HCT116 (cell line): ENCODE measurements at regions not wholly inside any gene's neighbourhood (a gene's known extent, or its start where the extent isn't known, plus 50 kb on each side); places are given as distances from the start of the nearest gene placed in this dataset.

ENCODE experiments used
- ATAC-seq: fragments of 200-7000 bp; cut with Tn5 transposase; 2 replicates; pipeline ENCODE4 v1.9.1; 2020; ENCODE audit warnings: mild to moderate bottlenecking, moderate library complexity
- BruUV-seq: library from RNA; stranded (reverse); fragments of 400-500 nt; replicated peaks from 2 replicates; lab custom pipeline; 2021; lab: Mats Ljungman, UMichigan
- CTCF ChIA-PET: fragments of 300-600 bp; sonication (Branson Sonifier 250); formaldehyde crosslinking; loops from one replicate; lab custom pipeline; 2021; ENCODE audit warnings: antibody characterized with exemption; lab: Charles Lee
- POLR2A ChIA-PET: fragments of 300-600, 350-600 bp; sonication (Branson Sonifier 250); formaldehyde crosslinking; loops from one replicate; lab custom pipeline; 2021; ENCODE audit warnings: antibody characterized with exemption; lab: Charles Lee
- RAD21 ChIA-PET, 2 experiments: fragments of 300-600 bp; sonication (Branson Sonifier 250); formaldehyde crosslinking; loops; one replicate each; lab custom pipeline; 2023; ENCODE audit warnings: low total read pairs in 2 of 2; ENCODE audit not compliant: uncharacterized antibody in 2 of 2, unreplicated experiment in 2 of 2, low non-redundant PET in 1 of 2; lab: Charles Lee
- DNase-seq: peaks from one replicate; pipeline ENCODE4 v3.0.0-alpha.2; 2010; ENCODE audit warnings: low read depth, low spot score
- H2AFZ ChIP-seq: fragments of 200-600 bp; shearing (Covaris generic), sonication (generic); 2 replicates; pipeline ENCODE4 v1.6.1; 2017; ENCODE audit warnings: low read depth, mixed run types, mixed read lengths, antibody characterized with exemption, low read length; ENCODE audit not compliant: poor library complexity, severe bottlenecking
- H3K27ac ChIP-seq: 2 replicates; pipeline ENCODE4 v1.5.1; 2012; ENCODE audit warnings: low read depth, low read length
- H3K27me3 ChIP-seq: fragments of 200-600 bp; sonication (generic); 2 replicates; pipeline ENCODE4 v1.6.1; 2016; ENCODE audit warnings: mixed run types, low read length, mixed read lengths; ENCODE audit not compliant: insufficient read depth
- H3K36me3 ChIP-seq, 2 experiments: fragments of 200-500 bp in 1 of 2; fragments of 200-600 bp in 1 of 2; sonication (Bioruptor generic) in 1 of 2; sonication (generic) in 1 of 2; 2 replicates each; pipeline versions ENCODE4 v1.5.1 to v1.6.1; 2014 to 2016; ENCODE audit warnings: low read length in 2 of 2, inconsistent platforms in 1 of 2, mixed read lengths in 1 of 2, mixed run types in 1 of 2; ENCODE audit not compliant: insufficient read depth in 2 of 2, control insufficient read depth in 1 of 2
- H3K4me1 ChIP-seq, 2 experiments: fragments of 200-600 bp in 1 of 2; sonication (generic) in 1 of 2; 2 replicates each; pipeline versions ENCODE4 v1.5.1 to v1.6.1; 2012 to 2017; ENCODE audit warnings: low read length in 2 of 2, inconsistent platforms in 1 of 2, mild to moderate bottlenecking in 1 of 2, mixed read lengths in 1 of 2, mixed run types in 1 of 2, moderate library complexity in 1 of 2; ENCODE audit not compliant: insufficient read depth in 2 of 2, control insufficient read depth in 1 of 2
- H3K4me2 ChIP-seq: fragments of 200-600 bp; sonication (generic); 2 replicates; pipeline ENCODE4 v1.6.1; 2017; ENCODE audit warnings: mixed run types, low read length, mixed read lengths
- H3K4me3 ChIP-seq, 2 experiments: fragments of 200-600 bp in 1 of 2; sonication (generic) in 1 of 2; replicated peaks in 1 of 2; 2 replicates each; pipeline ENCODE4 v1.5.1; 2011 to 2016; ENCODE audit warnings: low read length in 2 of 2, control low read depth in 1 of 2, low read depth in 1 of 2, mild to moderate bottlenecking in 1 of 2, mixed read lengths in 1 of 2, mixed run types in 1 of 2
- H3K79me2 ChIP-seq: fragments of 200-600 bp; sonication (generic); 2 replicates; pipeline ENCODE4 v1.6.1; 2017; ENCODE audit warnings: mild to moderate bottlenecking, mixed run types, low read length, moderate library complexity, mixed read lengths; ENCODE audit not compliant: insufficient read depth
- H3K9ac ChIP-seq: fragments of 200-600 bp; sonication (generic); 2 replicates; pipeline ENCODE4 v1.6.1; 2016; ENCODE audit warnings: low read length, mixed read lengths
- H3K9me2 ChIP-seq: fragments of 200-600 bp; sonication (generic), shearing (Covaris generic); 2 replicates; pipeline ENCODE4 v1.6.1; 2017; ENCODE audit warnings: mixed run types, mild to moderate bottlenecking, moderate library complexity; ENCODE audit not compliant: insufficient read depth
- H3K9me3 ChIP-seq, 2 experiments: fragments of 200-500 bp in 1 of 2; fragments of 200-600 bp in 1 of 2; sonication (Bioruptor generic) in 1 of 2; sonication (generic) in 1 of 2; 2 replicates each; pipeline ENCODE4 v1.6.1; 2014 to 2017; ENCODE audit warnings: low read length in 2 of 2, mixed read lengths in 2 of 2, inconsistent platforms in 1 of 2, low read depth in 1 of 2, mild to moderate bottlenecking in 1 of 2, mixed run types in 1 of 2, moderate library complexity in 1 of 2; ENCODE audit not compliant: control insufficient read depth in 1 of 2, insufficient read depth in 1 of 2
- H4K20me1 ChIP-seq: fragments of 200-600 bp; sonication (generic), shearing (Covaris generic); 2 replicates; pipeline ENCODE4 v1.6.1; 2017; ENCODE audit warnings: mixed run types, mild to moderate bottlenecking, moderate library complexity; ENCODE audit not compliant: insufficient read depth
- EGR1 ChIP-seq: IDR thresholded peaks from 2 replicates; pipeline ENCODE4 v1.6.1; 2012; ENCODE audit warnings: low read depth
- RAD21 ChIP-seq: IDR thresholded peaks from 2 replicates; pipeline ENCODE4 v1.6.1; 2012; ENCODE audit warnings: low read depth, mild to moderate bottlenecking
- SP1 ChIP-seq: IDR thresholded peaks from 2 replicates; pipeline ENCODE4 v1.6.1; 2012; ENCODE audit warnings: low read depth
- YY1 ChIP-seq: IDR thresholded peaks from 2 replicates; pipeline ENCODE4 v1.6.1; 2011; ENCODE audit warnings: low read length, low read depth, moderate library complexity, mild to moderate bottlenecking; ENCODE audit not compliant: insufficient replicate concordance; ENCODE audit errors: extremely low read depth
- ZNF274 ChIP-seq: fragments of 200-500 bp; sonication (Bioruptor generic); IDR thresholded peaks from 2 replicates; pipeline ENCODE4 v1.6.1; 2014; ENCODE audit warnings: mild to moderate bottlenecking, low read depth, low read length, inconsistent platforms
- intact Hi-C: fragments of 100-400 bp; cut with micrococcal nuclease; formaldehyde crosslinking; loops from 2 replicates; pipeline ENCODE4 v1.10.0; 2022
- TF ChIP-seq, protein P1 (sequence below): IDR thresholded peaks from 2 replicates; pipeline ENCODE4 v1.6.1; 2012; ENCODE audit warnings: low read depth
- TF ChIP-seq, protein P2 (sequence below), 3 experiments: fragments of 200-600 bp in 1 of 3; sonication (generic) in 1 of 3; IDR thresholded peaks in 2 of 3; conservative IDR thresholded peaks in 1 of 3; 2 replicates each; pipeline ENCODE4 v1.5.1; 2012 to 2017; ENCODE audit warnings: low read depth in 2 of 3, low read length in 2 of 3, antibody characterized with exemption in 1 of 3, borderline replicate concordance in 1 of 3, control low read depth in 1 of 3, mild to moderate bottlenecking in 1 of 3, mixed read lengths in 1 of 3, mixed run types in 1 of 3, moderate library complexity in 1 of 3; ENCODE audit not compliant: insufficient read depth in 1 of 3
- TF ChIP-seq, protein P3 (sequence below): IDR thresholded peaks from 2 replicates; pipeline ENCODE4 v1.6.1; 2011; ENCODE audit warnings: mild to moderate bottlenecking, low read length, moderate library complexity; ENCODE audit not compliant: insufficient replicate concordance; ENCODE audit errors: extremely low read depth

DNA sequence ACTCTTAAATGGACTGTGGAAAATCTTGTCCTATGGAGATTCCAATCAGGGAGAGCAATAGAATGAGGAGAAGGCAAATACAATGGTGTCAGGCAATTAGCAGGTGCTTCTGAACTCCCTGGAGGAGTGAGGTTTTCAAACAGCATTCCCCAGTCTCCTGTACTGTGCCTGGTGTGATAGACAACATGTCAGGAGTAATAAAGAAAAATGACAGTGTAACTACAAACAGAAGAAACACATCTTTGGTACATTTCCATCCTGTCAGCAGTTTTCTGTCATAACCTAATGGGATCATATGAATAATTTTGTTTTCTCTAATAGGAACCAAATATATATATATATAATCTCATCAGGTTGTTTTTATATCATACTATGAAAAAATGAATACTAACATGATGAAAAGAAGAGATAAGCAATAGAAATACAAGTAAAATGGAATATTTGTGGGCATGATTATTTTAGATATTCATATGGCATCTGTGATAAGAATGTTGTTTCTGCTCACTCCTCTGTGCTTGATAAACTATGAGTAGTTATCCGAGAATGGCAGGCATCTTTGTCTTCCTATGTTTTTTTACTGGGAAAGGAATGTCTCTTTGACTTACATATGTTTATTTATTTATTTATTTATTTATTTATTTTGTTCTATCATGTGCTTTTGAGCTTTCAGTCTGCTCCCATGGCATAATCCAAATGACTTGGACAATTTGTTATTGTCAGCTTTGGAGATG is 441.7 kb downstream of the TXNL1 start:
- no TSS peak for BruUV-seq
- RAD21 ChIA-PET, result no interaction called here

DNA sequence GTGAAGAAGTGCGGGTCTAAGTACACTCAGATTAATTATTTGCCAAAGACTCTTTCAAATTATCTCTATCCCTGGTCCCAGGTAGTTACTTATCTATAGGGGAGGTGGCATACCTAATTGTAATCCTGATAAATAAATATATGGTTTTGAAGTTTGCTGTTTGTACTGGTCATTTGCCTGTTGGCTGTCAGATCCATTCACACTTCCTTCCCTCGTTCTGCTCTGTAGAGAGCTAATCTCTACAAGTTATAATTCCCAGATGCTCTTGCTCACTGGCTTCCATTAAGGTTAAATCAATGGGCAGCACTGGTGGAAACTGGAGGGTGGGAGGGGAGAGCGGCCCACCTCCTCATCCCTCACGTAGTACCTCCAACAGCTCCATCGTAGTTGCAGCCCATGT is 447.1 kb downstream of the TXNL1 start:
- Histone ChIP-seq H4K20me1 (no peaks in the 10 kb centered on the region), H3K9me3 (peaks cover 0 to 4% of the 10 kb centered on the region in 2 experiments; a peak in 2 of 4 replicates), H3K27ac (no peak overlapping the region), H3K9ac (no peak overlapping the region), H3K27me3 (no peaks in the 10 kb centered on the region), H3K4me1 (no peaks in the 10 kb centered on the region), H3K4me3 (no peak overlapping the region), H2AFZ (no peak overlapping the region), H3K9me2 (no peaks in the 10 kb centered on the region), H3K36me3 (no peaks in the 10 kb centered on the region), H3K79me2 (no peaks in the 10 kb centered on the region), H3K4me2 (no peak overlapping the region)
- CTCF ChIA-PET, result no interaction called here
- no TSS peak for BruUV-seq
- DNase-seq, result no peak
- POLR2A ChIA-PET, result no interaction called here
- intact Hi-C loops, result no loop called here
- ATAC-seq, result no peak
- RAD21 ChIA-PET, result no interaction called here
- TF ChIP-seq YY1 (no peak), RAD21 (no peak), ZNF274 (no peak), SP1 (no peak)
- TF ChIP-seq, protein P1, sequence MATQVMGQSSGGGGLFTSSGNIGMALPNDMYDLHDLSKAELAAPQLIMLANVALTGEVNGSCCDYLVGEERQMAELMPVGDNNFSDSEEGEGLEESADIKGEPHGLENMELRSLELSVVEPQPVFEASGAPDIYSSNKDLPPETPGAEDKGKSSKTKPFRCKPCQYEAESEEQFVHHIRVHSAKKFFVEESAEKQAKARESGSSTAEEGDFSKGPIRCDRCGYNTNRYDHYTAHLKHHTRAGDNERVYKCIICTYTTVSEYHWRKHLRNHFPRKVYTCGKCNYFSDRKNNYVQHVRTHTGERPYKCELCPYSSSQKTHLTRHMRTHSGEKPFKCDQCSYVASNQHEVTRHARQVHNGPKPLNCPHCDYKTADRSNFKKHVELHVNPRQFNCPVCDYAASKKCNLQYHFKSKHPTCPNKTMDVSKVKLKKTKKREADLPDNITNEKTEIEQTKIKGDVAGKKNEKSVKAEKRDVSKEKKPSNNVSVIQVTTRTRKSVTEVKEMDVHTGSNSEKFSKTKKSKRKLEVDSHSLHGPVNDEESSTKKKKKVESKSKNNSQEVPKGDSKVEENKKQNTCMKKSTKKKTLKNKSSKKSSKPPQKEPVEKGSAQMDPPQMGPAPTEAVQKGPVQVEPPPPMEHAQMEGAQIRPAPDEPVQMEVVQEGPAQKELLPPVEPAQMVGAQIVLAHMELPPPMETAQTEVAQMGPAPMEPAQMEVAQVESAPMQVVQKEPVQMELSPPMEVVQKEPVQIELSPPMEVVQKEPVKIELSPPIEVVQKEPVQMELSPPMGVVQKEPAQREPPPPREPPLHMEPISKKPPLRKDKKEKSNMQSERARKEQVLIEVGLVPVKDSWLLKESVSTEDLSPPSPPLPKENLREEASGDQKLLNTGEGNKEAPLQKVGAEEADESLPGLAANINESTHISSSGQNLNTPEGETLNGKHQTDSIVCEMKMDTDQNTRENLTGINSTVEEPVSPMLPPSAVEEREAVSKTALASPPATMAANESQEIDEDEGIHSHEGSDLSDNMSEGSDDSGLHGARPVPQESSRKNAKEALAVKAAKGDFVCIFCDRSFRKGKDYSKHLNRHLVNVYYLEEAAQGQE, result no peak
- TF ChIP-seq, protein P2, sequence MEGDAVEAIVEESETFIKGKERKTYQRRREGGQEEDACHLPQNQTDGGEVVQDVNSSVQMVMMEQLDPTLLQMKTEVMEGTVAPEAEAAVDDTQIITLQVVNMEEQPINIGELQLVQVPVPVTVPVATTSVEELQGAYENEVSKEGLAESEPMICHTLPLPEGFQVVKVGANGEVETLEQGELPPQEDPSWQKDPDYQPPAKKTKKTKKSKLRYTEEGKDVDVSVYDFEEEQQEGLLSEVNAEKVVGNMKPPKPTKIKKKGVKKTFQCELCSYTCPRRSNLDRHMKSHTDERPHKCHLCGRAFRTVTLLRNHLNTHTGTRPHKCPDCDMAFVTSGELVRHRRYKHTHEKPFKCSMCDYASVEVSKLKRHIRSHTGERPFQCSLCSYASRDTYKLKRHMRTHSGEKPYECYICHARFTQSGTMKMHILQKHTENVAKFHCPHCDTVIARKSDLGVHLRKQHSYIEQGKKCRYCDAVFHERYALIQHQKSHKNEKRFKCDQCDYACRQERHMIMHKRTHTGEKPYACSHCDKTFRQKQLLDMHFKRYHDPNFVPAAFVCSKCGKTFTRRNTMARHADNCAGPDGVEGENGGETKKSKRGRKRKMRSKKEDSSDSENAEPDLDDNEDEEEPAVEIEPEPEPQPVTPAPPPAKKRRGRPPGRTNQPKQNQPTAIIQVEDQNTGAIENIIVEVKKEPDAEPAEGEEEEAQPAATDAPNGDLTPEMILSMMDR (IDR thresholded peaks at IDR 0.05 in 2 of 3, conservative IDR thresholded peaks at IDR 0.05 in 1 of 3; ENCODE audit: borderline replicate concordance in 1 of 3, insufficient read depth in 1 of 3, low read depth in 2 of 3, low read length in 2 of 3), result no peak

More for the DNA sequence above, 441.7 kb downstream of the TXNL1 start:
- no peak overlapping the region for H2AFZ ChIP-seq
- H3K27ac ChIP-seq, result no peak overlapping the region
- intact Hi-C loops, result no loop called here
- H3K27me3 ChIP-seq, result no peaks in the 10 kb centered on the region
- no peaks in the 10 kb centered on the region for H3K36me3 ChIP-seq
- ATAC-seq (no peak), DNase-seq (no peak)
- ChIA-PET CTCF (no interaction called here), POLR2A (no interaction called here)
- no peak for TF ChIP-seq EGR1
- TF ChIP-seq, protein P3, sequence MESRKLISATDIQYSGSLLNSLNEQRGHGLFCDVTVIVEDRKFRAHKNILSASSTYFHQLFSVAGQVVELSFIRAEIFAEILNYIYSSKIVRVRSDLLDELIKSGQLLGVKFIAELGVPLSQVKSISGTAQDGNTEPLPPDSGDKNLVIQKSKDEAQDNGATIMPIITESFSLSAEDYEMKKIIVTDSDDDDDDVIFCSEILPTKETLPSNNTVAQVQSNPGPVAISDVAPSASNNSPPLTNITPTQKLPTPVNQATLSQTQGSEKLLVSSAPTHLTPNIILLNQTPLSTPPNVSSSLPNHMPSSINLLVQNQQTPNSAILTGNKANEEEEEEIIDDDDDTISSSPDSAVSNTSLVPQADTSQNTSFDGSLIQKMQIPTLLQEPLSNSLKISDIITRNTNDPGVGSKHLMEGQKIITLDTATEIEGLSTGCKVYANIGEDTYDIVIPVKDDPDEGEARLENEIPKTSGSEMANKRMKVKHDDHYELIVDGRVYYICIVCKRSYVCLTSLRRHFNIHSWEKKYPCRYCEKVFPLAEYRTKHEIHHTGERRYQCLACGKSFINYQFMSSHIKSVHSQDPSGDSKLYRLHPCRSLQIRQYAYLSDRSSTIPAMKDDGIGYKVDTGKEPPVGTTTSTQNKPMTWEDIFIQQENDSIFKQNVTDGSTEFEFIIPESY, result no peak
- no peak for TF ChIP-seq YY1
- H3K9me2 ChIP-seq, result no peaks in the 10 kb centered on the region
- H3K4me1 ChIP-seq, result no peaks in the 10 kb centered on the region
- H3K9me3 ChIP-seq, result peaks cover 3 to 22% of the 10 kb centered on the region in 2 experiments; a peak in 2 of 4 replicates
- no peak overlapping the region for H3K4me2 ChIP-seq
- no peaks in the 10 kb centered on the region for H3K79me2 ChIP-seq
- no peaks in the 10 kb centered on the region for H4K20me1 ChIP-seq
- no peak overlapping the region for H3K4me3 ChIP-seq
- H3K9ac ChIP-seq, result no peak overlapping the region
